Glutamatergic neuron (in vitro differentiated cells): ENCODE measurements at regions not wholly inside any gene's neighbourhood (a gene's known extent, or its start where the extent isn't known, plus 50 kb on each side); places are given as distances from the start of the nearest gene placed in this dataset.
"Not testable (repeated sequence)": the region's sequence is repeated elsewhere in the genome, so short reads cannot be mapped to it uniquely, and the experiment has no call there.

Experiments used
- DNase-seq: peaks from one replicate; pipeline ENCODE4 v3.0.0; 2022
- H3K27ac Mint-ChIP-seq: one replicate; pipeline ENCODE4 v1.8.0; 2020; ENCODE audit warnings: mild to moderate bottlenecking, mixed read lengths, inconsistent platforms; ENCODE audit not compliant: unreplicated experiment
- H3K27me3 Mint-ChIP-seq: one replicate; pipeline ENCODE4 v1.8.0; 2020; ENCODE audit warnings: mild to moderate bottlenecking, moderate library complexity, mixed read lengths, inconsistent platforms; ENCODE audit not compliant: unreplicated experiment
- H3K36me3 Mint-ChIP-seq: one replicate; pipeline ENCODE4 v1.8.0; 2020; ENCODE audit warnings: mild to moderate bottlenecking, mixed read lengths, inconsistent platforms; ENCODE audit not compliant: unreplicated experiment
- H3K4me1 Mint-ChIP-seq: one replicate; pipeline ENCODE4 v1.8.0; 2020; ENCODE audit warnings: mild to moderate bottlenecking, low read depth, mixed read lengths, inconsistent platforms; ENCODE audit not compliant: unreplicated experiment
- H3K4me3 Mint-ChIP-seq: one replicate; pipeline ENCODE4 v1.8.0; 2020; ENCODE audit warnings: mild to moderate bottlenecking, mixed read lengths, inconsistent platforms; ENCODE audit not compliant: unreplicated experiment
- H3K9me3 Mint-ChIP-seq: one replicate; pipeline ENCODE4 v1.8.0; 2020; ENCODE audit warnings: mild to moderate bottlenecking, moderate library complexity, mixed read lengths, inconsistent platforms; ENCODE audit not compliant: unreplicated experiment
- TF ChIP-seq, protein P1 (sequence below): fragments of 200-600 bp; sonication (generic); IDR thresholded peaks from one replicate; pipeline ENCODE4 v1.5.0; 2021; ENCODE audit not compliant: partially characterized antibody, unreplicated experiment

DNA sequence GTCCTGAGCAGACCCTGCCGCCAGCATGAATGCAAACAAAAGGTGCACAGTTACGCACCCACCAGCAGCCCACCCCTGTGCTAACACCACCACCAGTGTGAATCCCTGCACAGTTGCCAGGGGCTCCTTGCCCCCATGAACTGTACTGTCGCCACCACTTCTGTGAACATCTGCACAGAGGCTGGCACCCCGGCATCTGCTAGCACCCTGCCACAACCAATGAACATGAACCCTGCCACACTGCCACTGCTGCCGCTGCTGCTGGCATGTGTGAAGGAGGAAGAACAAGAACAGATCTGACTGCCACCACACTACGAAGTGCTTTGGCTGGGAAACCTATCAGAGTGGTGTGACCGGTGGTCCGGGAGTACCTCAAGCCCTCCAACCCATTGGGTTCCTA, 261.3 kb downstream of the PARM1 start:
- Mint-ChIP-seq H3K27me3 (no peaks in the 10 kb centered on the region), H3K9me3 (peaks cover 5% of the 10 kb centered on the region), H3K4me1 (peaks cover 6% of the 10 kb centered on the region), H3K4me3 (no peak overlapping the region), H3K36me3 (no peaks in the 10 kb centered on the region), H3K27ac (no peak overlapping the region)
- TF ChIP-seq, protein P1, sequence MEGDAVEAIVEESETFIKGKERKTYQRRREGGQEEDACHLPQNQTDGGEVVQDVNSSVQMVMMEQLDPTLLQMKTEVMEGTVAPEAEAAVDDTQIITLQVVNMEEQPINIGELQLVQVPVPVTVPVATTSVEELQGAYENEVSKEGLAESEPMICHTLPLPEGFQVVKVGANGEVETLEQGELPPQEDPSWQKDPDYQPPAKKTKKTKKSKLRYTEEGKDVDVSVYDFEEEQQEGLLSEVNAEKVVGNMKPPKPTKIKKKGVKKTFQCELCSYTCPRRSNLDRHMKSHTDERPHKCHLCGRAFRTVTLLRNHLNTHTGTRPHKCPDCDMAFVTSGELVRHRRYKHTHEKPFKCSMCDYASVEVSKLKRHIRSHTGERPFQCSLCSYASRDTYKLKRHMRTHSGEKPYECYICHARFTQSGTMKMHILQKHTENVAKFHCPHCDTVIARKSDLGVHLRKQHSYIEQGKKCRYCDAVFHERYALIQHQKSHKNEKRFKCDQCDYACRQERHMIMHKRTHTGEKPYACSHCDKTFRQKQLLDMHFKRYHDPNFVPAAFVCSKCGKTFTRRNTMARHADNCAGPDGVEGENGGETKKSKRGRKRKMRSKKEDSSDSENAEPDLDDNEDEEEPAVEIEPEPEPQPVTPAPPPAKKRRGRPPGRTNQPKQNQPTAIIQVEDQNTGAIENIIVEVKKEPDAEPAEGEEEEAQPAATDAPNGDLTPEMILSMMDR: no peak
- DNase-seq: no peak

DNA sequence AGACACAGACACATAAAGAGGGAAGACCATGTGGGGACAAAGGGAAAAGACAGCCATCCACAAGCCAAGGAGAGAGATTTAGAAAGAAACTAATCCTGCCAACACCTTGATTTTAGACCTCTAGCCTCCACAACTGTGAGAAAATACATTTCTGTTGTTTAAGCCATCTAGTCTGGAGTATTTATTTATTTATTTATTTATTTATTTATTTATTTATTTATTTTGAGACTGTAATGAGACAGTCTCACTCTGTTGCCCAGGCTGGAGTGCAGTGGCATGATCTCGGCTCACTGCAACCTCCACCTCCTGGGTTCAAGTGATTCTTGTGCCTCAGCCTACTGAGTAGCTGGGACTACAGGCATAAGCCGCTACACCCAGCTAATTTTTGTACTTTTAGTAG, 259.3 kb downstream of the PARM1 start:
- peaks cover 11% of the 10 kb centered on the region for H3K4me1 Mint-ChIP-seq
- H3K4me3 Mint-ChIP-seq, H3K9me3 Mint-ChIP-seq, H3K27me3 Mint-ChIP-seq, H3K27ac Mint-ChIP-seq, DNase-seq, H3K36me3 Mint-ChIP-seq: not testable (repeated sequence)

DNA sequence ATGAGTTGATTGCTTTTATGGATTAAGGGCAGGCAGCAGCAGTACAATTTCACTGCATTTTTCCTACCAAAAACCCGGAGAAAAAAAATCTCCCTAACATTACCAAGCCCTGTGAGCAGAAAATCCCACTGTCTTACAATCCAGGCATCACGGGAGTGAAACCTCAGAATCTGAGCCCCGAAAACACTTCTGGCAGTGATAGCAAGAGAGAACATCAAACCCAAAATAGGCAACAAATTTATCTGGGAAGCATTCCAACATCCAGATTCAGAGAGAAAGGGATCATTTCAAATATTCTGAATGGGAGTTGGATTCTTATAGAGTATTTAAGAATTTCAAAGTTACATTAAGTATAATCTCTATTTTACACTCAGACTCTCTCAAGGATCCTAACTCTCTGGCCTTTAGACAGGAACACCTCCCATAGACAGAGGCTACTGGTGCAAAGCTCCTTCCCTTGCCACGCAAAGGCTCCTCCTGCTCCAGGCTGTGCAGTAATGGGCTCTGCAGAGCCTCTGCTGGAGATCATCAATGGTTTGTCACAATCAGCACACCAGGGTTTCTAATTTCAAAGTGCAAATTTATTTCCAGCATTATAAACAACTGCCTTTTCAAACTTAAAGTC, 256.9 kb downstream of the PARM1 start:
- H3K4me3 Mint-ChIP-seq: no peak overlapping the region
- H3K27me3 Mint-ChIP-seq: no peaks in the 10 kb centered on the region
- no peaks in the 10 kb centered on the region for H3K36me3 Mint-ChIP-seq
- no peak for DNase-seq
- peaks cover 2% of the 10 kb centered on the region for H3K9me3 Mint-ChIP-seq
- H3K4me1 Mint-ChIP-seq: peaks cover 7% of the 10 kb centered on the region
- H3K27ac Mint-ChIP-seq: no peak overlapping the region
- TF ChIP-seq, protein P1: no peak

DNA sequence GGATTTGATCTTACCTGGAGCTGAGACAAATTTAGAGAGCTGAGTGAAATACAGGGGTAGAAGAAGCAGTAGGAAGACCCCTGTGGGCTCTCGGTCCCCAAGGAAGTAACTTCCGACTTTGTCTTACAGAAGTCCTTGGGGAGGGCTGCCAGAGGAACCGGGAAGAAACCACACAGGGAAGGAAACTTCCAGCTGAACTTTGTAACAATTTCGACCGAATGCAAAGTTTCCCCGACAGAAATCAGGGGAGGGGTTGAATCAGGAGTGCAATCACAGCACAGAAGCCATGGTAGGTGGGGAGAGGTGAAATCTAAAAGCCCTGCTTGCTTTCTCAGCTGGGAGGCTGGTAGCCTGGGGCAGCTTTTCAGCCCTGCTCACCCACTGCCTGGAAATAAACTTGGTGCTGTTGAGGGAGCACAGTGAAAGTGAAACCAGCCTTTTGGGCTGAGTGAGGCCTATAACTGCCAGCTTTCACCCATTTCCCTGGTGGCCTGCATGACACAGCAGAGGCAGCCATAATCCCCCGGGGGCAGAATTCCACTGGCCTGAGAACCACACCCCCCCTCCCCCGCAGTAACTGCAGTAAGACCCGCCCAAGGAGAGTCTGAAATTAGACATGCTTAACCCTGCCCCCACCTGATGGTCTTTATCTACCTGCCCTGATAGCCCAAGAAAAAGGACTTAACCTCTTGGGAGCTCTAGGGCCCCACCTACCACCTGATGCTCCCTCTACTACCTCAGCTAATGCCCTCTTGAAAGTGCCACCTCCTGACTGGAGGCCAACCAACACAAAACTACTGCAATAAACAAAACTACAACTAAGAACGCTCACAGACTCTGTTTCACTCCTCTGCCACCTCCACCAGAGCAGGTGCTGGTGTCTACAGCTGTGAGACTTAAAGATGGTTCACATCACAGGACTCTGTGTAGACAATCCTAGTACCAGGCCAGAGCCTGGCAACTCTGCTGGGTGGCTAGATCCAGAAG, 248.2 kb downstream of the PARM1 start:
- H3K9me3 Mint-ChIP-seq: peaks cover 3% of the 10 kb centered on the region
- H3K36me3 Mint-ChIP-seq: peaks cover 8% of the 10 kb centered on the region
- no peak overlapping the region for H3K27ac Mint-ChIP-seq
- no peak overlapping the region for H3K4me3 Mint-ChIP-seq
- no peaks in the 10 kb centered on the region for H3K4me1 Mint-ChIP-seq
- DNase-seq: no peak
- TF ChIP-seq, protein P1: no peak
- H3K27me3 Mint-ChIP-seq: no peaks in the 10 kb centered on the region

DNA sequence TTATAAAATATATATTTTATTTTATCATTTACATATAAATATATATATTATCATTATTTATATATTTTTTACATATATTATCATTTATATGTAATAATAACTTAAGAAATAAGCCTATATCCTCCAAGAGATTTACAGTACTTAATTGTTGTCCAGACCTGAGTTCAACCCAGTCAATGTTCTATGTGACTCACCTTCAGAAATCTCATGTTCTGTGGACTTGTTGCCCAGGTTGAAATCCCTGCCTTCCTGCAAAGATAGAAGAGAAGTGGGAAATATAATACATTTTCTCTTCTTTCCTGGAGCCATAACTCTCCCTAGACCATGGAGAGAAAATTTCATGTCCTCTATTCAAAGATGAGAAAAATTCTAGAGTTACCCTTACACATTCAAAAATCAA, 247.3 kb downstream of the PARM1 start:
- no peaks in the 10 kb centered on the region for H3K27me3 Mint-ChIP-seq
- no peak for DNase-seq
- H3K36me3 Mint-ChIP-seq: peaks cover 8% of the 10 kb centered on the region
- no peaks in the 10 kb centered on the region for H3K4me1 Mint-ChIP-seq
- no peak overlapping the region for H3K27ac Mint-ChIP-seq
- H3K4me3 Mint-ChIP-seq: no peak overlapping the region
- TF ChIP-seq, protein P1: no peak
- H3K9me3 Mint-ChIP-seq: peaks cover 3% of the 10 kb centered on the region
